Liver (tissue), 8 donors: ENCODE measurements at regions not wholly inside any gene's neighbourhood (a gene's known extent, or its start where the extent isn't known, plus 50 kb on each side); places are given as distances from the start of the nearest gene placed in this dataset.

ENCODE experiments used
- DNase-seq: peaks from one replicate; pipeline ENCODE4 v3.0.0-alpha.2; 2017; ENCODE audit warnings: low spot score
- H3K27ac ChIP-seq, 2 donors: one replicate each; pipeline ENCODE4 v1.7.0; 2013; ENCODE audit warnings: inconsistent platforms in 2 of 2, low read length in 2 of 2, control low read depth in 1 of 2, low read depth in 1 of 2, mild to moderate bottlenecking in 1 of 2
- H3K27me3 ChIP-seq, 4 donors: one replicate each; pipeline versions ENCODE4 v1.6.1 to v1.7.0; 2013; ENCODE audit warnings: low read length in 3 of 4, inconsistent platforms in 1 of 4, mild to moderate bottlenecking in 1 of 4, moderate library complexity in 1 of 4; ENCODE audit not compliant: control insufficient read depth in 4 of 4, insufficient read depth in 4 of 4
- H3K36me3 ChIP-seq, 4 donors: one replicate each; pipeline versions ENCODE4 v1.6.1 to v1.7.0; 2013; ENCODE audit warnings: low read length in 3 of 4, mild to moderate bottlenecking in 3 of 4, low read depth in 1 of 4, moderate library complexity in 1 of 4; ENCODE audit not compliant: control insufficient read depth in 4 of 4, insufficient read depth in 3 of 4
- H3K4me1 ChIP-seq, 4 donors: one replicate each; pipeline versions ENCODE4 v1.6.1 to v1.7.0; 2013; ENCODE audit warnings: low read length in 3 of 4, mild to moderate bottlenecking in 3 of 4, moderate library complexity in 1 of 4; ENCODE audit not compliant: control insufficient read depth in 4 of 4, insufficient read depth in 4 of 4
- H3K4me3 ChIP-seq, 3 donors: one replicate each; pipeline versions ENCODE4 v1.6.1 to v1.7.0; 2013; ENCODE audit warnings: low read length in 3 of 3, control low read depth in 1 of 3, low read depth in 1 of 3, mild to moderate bottlenecking in 1 of 3
- H3K9ac ChIP-seq, 2 donors: one replicate each; pipeline ENCODE4 v1.7.0; 2013; ENCODE audit warnings: low read length in 2 of 2, mild to moderate bottlenecking in 2 of 2, moderate library complexity in 2 of 2, control low read depth in 1 of 2, low read depth in 1 of 2
- H3K9me3 ChIP-seq, 4 donors: one replicate each; pipeline versions ENCODE4 v1.6.1 to v1.7.0; 2013; ENCODE audit warnings: low read length in 3 of 4; ENCODE audit not compliant: control insufficient read depth in 4 of 4
- EGR1 ChIP-seq, 2 donors: IDR thresholded peaks; 2 replicates each; pipeline ENCODE4 v1.6.1; 2016 to 2018; ENCODE audit warnings: antibody characterized with exemption in 2 of 2, low read depth in 2 of 2
- FOXA1 ChIP-seq: IDR thresholded peaks from 2 replicates; pipeline ENCODE4 v1.6.1; 2016; ENCODE audit warnings: antibody characterized with exemption
- FOXA2 ChIP-seq: IDR thresholded peaks from 2 replicates; pipeline ENCODE4 v1.6.1; 2016; ENCODE audit warnings: antibody characterized with exemption
- GABPA ChIP-seq, 2 donors: IDR thresholded peaks in 1 of 2; conservative IDR thresholded peaks in 1 of 2; 2 replicates each; pipeline ENCODE4 v1.6.1; 2016; ENCODE audit warnings: antibody characterized with exemption in 2 of 2, mild to moderate bottlenecking in 1 of 2, moderate library complexity in 1 of 2
- HNF4A ChIP-seq, 2 donors: conservative IDR thresholded peaks; 2 replicates each; pipeline ENCODE4 v1.6.1; 2016; ENCODE audit warnings: antibody characterized with exemption in 2 of 2, mild to moderate bottlenecking in 2 of 2
- HNF4G ChIP-seq: IDR thresholded peaks from 2 replicates; pipeline ENCODE4 v1.6.1; 2016; ENCODE audit warnings: antibody characterized with exemption
- JUND ChIP-seq, 2 donors: IDR thresholded peaks; 2 replicates each; pipeline ENCODE4 v1.6.1; 2016; ENCODE audit warnings: antibody characterized with exemption in 2 of 2
- NR2F2 ChIP-seq: IDR thresholded peaks from 2 replicates; pipeline ENCODE4 v1.6.1; 2016; ENCODE audit warnings: antibody characterized with exemption
- RAD21 ChIP-seq, 2 donors: IDR thresholded peaks; 2 replicates each; pipeline ENCODE4 v1.6.1; 2016; ENCODE audit warnings: antibody characterized with exemption in 2 of 2, mild to moderate bottlenecking in 2 of 2
- RXRA ChIP-seq, 2 donors: IDR thresholded peaks; 2 replicates each; pipeline ENCODE4 v1.6.1; 2017 to 2018; ENCODE audit warnings: antibody characterized with exemption in 2 of 2, mild to moderate bottlenecking in 1 of 2
- SP1 ChIP-seq: IDR thresholded peaks from 2 replicates; pipeline ENCODE4 v1.6.1; 2018; ENCODE audit warnings: antibody characterized with exemption, mild to moderate bottlenecking
- TAF1 ChIP-seq: conservative IDR thresholded peaks from 2 replicates; pipeline ENCODE4 v1.6.1; 2016; ENCODE audit warnings: antibody characterized with exemption, mild to moderate bottlenecking
- YY1 ChIP-seq: IDR thresholded peaks from 2 replicates; pipeline ENCODE4 v1.6.1; 2016; ENCODE audit warnings: antibody characterized with exemption, mild to moderate bottlenecking
- WGBS: extraction: QIAGEN DNeasy Blood & Tissue Kit; methylation state at CpG from one replicate; pipeline ENCODE4 v1.1.7; 2013; 5-methylcytosine and 5-hydroxymethylcytosine counted together
- TF ChIP-seq, protein P1 (sequence below): IDR thresholded peaks from 2 replicates; pipeline ENCODE4 v1.6.1; 2016; ENCODE audit warnings: antibody characterized with exemption
- TF ChIP-seq, protein P2 (sequence below): IDR thresholded peaks from 2 replicates; pipeline ENCODE4 v1.6.1; 2016; ENCODE audit warnings: antibody characterized with exemption, mild to moderate bottlenecking
- TF ChIP-seq, protein P3 (sequence below): fragments of 150-350 bp; IDR thresholded peaks from 2 replicates; pipeline ENCODE4 v1.5.1; 2017; ENCODE audit warnings: improper control_type of control experiment, low read depth, low read length; ENCODE audit not compliant: missing input control
- TF ChIP-seq, protein P4 (sequence below): IDR thresholded peaks from 2 replicates; pipeline ENCODE4 v1.6.1; 2016; ENCODE audit warnings: antibody characterized with exemption
- TF ChIP-seq, protein P5 (sequence below): IDR thresholded peaks from 2 replicates; pipeline ENCODE4 v1.6.1; 2016; ENCODE audit warnings: antibody characterized with exemption
- donor health status: healthy.
- donor health status: healthy.
- donor health status: healthy.
- donor health status: healthy.
- donor health status: healthy.

DNA sequence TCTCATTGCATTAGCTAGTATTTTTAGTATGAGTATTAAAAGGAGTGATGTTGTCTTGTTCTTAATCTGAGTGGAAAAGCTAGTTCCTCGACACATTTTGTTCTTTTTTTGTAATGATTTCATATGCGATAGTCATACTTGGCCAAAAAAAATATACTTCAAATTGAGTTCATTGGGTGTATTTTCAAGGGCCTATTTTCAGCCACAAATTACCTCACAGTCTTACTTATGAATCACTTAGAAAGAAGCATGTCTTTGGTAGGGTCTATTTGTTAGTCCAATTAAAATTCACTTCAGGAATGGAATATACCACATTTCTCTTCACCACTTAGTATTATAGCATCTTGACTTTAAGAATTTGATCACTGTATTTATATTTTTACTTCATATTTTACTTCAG is 337.2 kb downstream of the CDH11 start:
- H3K27me3 ChIP-seq = no peaks in the 10 kb centered on the region
- no peaks in the 10 kb centered on the region for H3K9me3 ChIP-seq
- H3K4me3 ChIP-seq = no peak overlapping the region
- H3K4me1 ChIP-seq = no peaks in the 10 kb centered on the region
- H3K9ac ChIP-seq = no peak overlapping the region
- no peak for DNase-seq
- no peak overlapping the region for H3K27ac ChIP-seq
- H3K36me3 ChIP-seq = no peaks in the 10 kb centered on the region
- TF ChIP-seq, protein P1, sequence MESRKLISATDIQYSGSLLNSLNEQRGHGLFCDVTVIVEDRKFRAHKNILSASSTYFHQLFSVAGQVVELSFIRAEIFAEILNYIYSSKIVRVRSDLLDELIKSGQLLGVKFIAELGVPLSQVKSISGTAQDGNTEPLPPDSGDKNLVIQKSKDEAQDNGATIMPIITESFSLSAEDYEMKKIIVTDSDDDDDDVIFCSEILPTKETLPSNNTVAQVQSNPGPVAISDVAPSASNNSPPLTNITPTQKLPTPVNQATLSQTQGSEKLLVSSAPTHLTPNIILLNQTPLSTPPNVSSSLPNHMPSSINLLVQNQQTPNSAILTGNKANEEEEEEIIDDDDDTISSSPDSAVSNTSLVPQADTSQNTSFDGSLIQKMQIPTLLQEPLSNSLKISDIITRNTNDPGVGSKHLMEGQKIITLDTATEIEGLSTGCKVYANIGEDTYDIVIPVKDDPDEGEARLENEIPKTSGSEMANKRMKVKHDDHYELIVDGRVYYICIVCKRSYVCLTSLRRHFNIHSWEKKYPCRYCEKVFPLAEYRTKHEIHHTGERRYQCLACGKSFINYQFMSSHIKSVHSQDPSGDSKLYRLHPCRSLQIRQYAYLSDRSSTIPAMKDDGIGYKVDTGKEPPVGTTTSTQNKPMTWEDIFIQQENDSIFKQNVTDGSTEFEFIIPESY = no peak
- TF ChIP-seq JUND (IDR thresholded peaks at IDR 0.05) (no peak), HNF4G (no peak), GABPA (IDR thresholded peaks at IDR 0.05 in 1 of 2, conservative IDR thresholded peaks at IDR 0.05 in 1 of 2) (no peak), SP1 (no peak), HNF4A (conservative IDR thresholded peaks at IDR 0.05) (no peak), EGR1 (IDR thresholded peaks at IDR 0.05; ENCODE audit: low read depth in 2 of 2) (no peak), TAF1 (no peak), NR2F2 (no peak), RXRA (IDR thresholded peaks at IDR 0.05) (no peak), YY1 (no peak), FOXA2 (no peak), FOXA1 (no peak), RAD21 (IDR thresholded peaks at IDR 0.05) (no peak)
- TF ChIP-seq, protein P2, sequence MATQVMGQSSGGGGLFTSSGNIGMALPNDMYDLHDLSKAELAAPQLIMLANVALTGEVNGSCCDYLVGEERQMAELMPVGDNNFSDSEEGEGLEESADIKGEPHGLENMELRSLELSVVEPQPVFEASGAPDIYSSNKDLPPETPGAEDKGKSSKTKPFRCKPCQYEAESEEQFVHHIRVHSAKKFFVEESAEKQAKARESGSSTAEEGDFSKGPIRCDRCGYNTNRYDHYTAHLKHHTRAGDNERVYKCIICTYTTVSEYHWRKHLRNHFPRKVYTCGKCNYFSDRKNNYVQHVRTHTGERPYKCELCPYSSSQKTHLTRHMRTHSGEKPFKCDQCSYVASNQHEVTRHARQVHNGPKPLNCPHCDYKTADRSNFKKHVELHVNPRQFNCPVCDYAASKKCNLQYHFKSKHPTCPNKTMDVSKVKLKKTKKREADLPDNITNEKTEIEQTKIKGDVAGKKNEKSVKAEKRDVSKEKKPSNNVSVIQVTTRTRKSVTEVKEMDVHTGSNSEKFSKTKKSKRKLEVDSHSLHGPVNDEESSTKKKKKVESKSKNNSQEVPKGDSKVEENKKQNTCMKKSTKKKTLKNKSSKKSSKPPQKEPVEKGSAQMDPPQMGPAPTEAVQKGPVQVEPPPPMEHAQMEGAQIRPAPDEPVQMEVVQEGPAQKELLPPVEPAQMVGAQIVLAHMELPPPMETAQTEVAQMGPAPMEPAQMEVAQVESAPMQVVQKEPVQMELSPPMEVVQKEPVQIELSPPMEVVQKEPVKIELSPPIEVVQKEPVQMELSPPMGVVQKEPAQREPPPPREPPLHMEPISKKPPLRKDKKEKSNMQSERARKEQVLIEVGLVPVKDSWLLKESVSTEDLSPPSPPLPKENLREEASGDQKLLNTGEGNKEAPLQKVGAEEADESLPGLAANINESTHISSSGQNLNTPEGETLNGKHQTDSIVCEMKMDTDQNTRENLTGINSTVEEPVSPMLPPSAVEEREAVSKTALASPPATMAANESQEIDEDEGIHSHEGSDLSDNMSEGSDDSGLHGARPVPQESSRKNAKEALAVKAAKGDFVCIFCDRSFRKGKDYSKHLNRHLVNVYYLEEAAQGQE = no peak
- TF ChIP-seq, protein P3, sequence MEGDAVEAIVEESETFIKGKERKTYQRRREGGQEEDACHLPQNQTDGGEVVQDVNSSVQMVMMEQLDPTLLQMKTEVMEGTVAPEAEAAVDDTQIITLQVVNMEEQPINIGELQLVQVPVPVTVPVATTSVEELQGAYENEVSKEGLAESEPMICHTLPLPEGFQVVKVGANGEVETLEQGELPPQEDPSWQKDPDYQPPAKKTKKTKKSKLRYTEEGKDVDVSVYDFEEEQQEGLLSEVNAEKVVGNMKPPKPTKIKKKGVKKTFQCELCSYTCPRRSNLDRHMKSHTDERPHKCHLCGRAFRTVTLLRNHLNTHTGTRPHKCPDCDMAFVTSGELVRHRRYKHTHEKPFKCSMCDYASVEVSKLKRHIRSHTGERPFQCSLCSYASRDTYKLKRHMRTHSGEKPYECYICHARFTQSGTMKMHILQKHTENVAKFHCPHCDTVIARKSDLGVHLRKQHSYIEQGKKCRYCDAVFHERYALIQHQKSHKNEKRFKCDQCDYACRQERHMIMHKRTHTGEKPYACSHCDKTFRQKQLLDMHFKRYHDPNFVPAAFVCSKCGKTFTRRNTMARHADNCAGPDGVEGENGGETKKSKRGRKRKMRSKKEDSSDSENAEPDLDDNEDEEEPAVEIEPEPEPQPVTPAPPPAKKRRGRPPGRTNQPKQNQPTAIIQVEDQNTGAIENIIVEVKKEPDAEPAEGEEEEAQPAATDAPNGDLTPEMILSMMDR = no peak
- TF ChIP-seq, protein P4, sequence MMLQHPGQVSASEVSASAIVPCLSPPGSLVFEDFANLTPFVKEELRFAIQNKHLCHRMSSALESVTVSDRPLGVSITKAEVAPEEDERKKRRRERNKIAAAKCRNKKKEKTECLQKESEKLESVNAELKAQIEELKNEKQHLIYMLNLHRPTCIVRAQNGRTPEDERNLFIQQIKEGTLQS = no peak
- TF ChIP-seq, protein P5, sequence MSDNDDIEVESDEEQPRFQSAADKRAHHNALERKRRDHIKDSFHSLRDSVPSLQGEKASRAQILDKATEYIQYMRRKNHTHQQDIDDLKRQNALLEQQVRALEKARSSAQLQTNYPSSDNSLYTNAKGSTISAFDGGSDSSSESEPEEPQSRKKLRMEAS = no peak
- 86% methylated on average over 2 of the region's 2 CpGs for WGBS

DNA sequence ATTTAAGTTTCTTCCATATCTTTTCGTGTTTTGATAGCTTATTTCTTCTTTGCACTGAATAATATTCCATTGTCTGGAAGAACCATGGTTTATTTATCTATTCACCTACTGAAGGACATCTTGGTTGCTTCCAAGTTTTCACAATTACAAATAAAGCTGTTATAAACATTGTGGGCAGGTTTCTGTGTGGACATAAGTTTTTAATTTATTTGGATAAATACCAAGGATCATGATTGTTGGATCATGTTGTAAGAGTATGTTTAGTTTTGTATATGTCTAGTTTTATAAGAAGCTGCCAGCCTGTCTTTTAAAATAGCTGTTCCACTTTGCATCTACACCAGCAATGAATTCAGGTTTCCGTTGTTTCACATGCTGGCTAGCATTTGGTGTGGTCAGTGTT is 339.4 kb downstream of the CDH11 start:
- H3K27me3 ChIP-seq = no peaks in the 10 kb centered on the region
- no peaks in the 10 kb centered on the region for H3K9me3 ChIP-seq
- H3K4me3 ChIP-seq = no peak overlapping the region
- no peak overlapping the region for H3K9ac ChIP-seq
- no peaks in the 10 kb centered on the region for H3K36me3 ChIP-seq
- H3K4me1 ChIP-seq = no peaks in the 10 kb centered on the region
- no peak overlapping the region for H3K27ac ChIP-seq
- 73% methylated on average over 2 of the region's 2 CpGs for WGBS
- no peak for DNase-seq
- TF ChIP-seq, protein P5 = no peak
- TF ChIP-seq YY1 = no peak
- no peak for TF ChIP-seq TAF1
- no peak for TF ChIP-seq SP1
- TF ChIP-seq GABPA (IDR thresholded peaks at IDR 0.05 in 1 of 2, conservative IDR thresholded peaks at IDR 0.05 in 1 of 2) = no peak
- TF ChIP-seq, protein P1 = no peak
- no peak for TF ChIP-seq JUND (IDR thresholded peaks at IDR 0.05)
- no peak for TF ChIP-seq RXRA (IDR thresholded peaks at IDR 0.05)
- TF ChIP-seq, protein P3 = no peak
- no peak for TF ChIP-seq HNF4A (conservative IDR thresholded peaks at IDR 0.05)
- no peak for TF ChIP-seq FOXA1
- no peak for TF ChIP-seq HNF4G
